ENCODE measurements at regions not wholly inside any gene's neighbourhood (a gene's known extent, or its start where the extent isn't known, plus 50 kb on each side); places are given as distances from the start of the nearest gene placed in this dataset.

DNA sequence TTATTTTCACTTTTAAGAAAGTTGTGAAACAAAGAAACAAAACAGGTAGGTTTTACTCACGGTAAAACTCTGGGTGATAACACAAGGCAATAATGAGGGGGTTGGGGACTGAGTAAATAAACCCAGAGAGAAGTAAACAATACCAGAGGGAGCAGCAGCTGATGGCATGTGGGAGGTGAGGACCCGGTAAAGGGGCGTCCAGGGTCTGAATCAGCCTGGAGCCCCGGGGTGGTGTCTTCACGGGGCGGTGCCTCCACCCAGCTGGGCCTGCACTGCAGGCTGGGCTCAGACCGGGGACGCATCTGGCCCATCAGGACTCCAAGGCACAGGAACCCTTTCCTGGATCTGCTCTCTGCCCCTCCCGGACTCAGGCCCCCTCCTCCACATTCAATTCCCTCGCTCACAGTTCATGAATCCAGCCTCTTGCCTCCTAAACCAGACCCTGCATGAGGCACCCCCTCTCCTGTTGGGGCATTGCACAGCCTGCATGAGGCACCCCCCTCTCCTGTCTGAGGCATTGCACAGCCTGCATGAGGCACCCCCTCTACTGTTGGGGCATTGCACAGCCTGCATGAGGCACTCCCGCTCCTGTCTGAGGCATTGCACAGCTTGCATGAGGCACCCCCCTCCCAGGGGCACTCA is 73.9 kb upstream of the MFGE8 start:
- TF ChIP-seq NFIC (IDR thresholded peaks at IDR 0.05) (no peak), TEAD4 (IDR thresholded peaks at IDR 0.05) (no peak), TAF1 (IDR thresholded peaks at IDR 0.05; ENCODE audit: low read depth) (no peak)
- TF ChIP-seq, protein P1, sequence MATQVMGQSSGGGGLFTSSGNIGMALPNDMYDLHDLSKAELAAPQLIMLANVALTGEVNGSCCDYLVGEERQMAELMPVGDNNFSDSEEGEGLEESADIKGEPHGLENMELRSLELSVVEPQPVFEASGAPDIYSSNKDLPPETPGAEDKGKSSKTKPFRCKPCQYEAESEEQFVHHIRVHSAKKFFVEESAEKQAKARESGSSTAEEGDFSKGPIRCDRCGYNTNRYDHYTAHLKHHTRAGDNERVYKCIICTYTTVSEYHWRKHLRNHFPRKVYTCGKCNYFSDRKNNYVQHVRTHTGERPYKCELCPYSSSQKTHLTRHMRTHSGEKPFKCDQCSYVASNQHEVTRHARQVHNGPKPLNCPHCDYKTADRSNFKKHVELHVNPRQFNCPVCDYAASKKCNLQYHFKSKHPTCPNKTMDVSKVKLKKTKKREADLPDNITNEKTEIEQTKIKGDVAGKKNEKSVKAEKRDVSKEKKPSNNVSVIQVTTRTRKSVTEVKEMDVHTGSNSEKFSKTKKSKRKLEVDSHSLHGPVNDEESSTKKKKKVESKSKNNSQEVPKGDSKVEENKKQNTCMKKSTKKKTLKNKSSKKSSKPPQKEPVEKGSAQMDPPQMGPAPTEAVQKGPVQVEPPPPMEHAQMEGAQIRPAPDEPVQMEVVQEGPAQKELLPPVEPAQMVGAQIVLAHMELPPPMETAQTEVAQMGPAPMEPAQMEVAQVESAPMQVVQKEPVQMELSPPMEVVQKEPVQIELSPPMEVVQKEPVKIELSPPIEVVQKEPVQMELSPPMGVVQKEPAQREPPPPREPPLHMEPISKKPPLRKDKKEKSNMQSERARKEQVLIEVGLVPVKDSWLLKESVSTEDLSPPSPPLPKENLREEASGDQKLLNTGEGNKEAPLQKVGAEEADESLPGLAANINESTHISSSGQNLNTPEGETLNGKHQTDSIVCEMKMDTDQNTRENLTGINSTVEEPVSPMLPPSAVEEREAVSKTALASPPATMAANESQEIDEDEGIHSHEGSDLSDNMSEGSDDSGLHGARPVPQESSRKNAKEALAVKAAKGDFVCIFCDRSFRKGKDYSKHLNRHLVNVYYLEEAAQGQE (IDR thresholded peaks at IDR 0.05; ENCODE audit: low read depth): no peak

DNA sequence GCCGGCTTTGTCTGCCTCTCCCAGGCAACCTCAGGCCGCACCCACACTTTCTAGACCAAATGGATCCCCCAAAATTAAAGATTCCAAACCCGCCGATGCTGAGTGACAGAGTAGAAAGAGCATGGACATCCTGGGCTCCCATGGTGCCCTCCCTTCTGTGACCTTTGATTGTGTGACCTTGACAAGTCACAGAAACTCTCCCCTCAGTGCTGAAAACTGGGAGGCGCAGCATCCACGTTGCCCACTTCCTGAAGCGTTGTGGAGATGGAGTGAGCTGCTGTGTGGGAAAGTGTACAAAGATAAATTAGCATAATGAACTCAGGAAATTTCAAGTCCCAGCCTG is 74.4 kb upstream of the MFGE8 start:
- no peak for TF ChIP-seq FOXM1 (IDR thresholded peaks at IDR 0.05; ENCODE audit: borderline replicate concordance, low read depth)
- TF ChIP-seq CREB1 (IDR thresholded peaks at IDR 0.05; ENCODE audit: low read depth): no peak
- TF ChIP-seq, protein P2, sequence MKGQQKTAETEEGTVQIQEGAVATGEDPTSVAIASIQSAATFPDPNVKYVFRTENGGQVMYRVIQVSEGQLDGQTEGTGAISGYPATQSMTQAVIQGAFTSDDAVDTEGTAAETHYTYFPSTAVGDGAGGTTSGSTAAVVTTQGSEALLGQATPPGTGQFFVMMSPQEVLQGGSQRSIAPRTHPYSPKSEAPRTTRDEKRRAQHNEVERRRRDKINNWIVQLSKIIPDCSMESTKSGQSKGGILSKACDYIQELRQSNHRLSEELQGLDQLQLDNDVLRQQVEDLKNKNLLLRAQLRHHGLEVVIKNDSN (IDR thresholded peaks at IDR 0.05): no peak
- no peak for TF ChIP-seq RAD21 (IDR thresholded peaks at IDR 0.05; ENCODE audit: low read depth)
- no peak for TF ChIP-seq YY1 (IDR thresholded peaks at IDR 0.05; ENCODE audit: low read depth)
- no peak for TF ChIP-seq NFIC (IDR thresholded peaks at IDR 0.05)
- TF ChIP-seq, protein P1 (IDR thresholded peaks at IDR 0.05; ENCODE audit: low read depth): no peak

DNA sequence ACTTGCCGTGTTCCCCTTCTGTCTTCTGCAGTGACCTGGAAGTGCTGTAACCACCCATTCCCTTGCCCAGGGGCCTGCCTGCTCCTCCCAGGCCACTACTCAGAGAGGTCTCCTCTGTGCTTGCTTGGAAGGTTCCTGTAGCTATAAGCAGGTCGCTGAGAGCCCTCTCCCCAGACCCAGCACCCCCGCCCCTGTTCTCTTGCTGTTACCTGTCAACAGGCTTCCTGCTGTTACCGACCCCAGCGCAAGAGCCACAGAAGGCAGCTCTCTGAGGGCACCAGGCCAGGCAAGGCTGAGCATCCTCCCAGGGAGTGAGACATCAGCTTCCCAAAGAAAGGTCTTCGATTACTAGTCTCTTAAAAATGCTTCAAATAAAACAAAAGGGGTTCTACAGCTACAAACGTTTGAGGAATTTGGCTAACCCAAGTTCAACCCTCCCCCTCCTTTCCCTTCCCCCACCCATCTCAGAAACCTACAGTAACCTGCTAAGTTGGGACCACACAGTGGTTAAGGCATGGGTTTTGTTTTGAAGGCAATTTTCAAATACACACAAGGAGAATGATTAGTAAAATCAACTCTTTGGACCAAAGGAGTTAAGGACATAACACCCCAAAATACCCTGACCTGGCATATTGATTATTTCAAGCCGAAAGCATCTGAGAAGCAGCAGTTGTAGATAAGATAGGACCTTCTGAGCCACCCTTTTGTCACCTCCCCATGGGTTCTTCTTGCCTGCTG is 74.9 kb upstream of the MFGE8 start:
- TF ChIP-seq, protein P1 (IDR thresholded peaks at IDR 0.05; ENCODE audit: low read depth): no peak
- TF ChIP-seq CEBPB (IDR thresholded peaks at IDR 0.05) (no peak), RAD21 (IDR thresholded peaks at IDR 0.05; ENCODE audit: low read depth) (no peak), TAF1 (IDR thresholded peaks at IDR 0.05; ENCODE audit: low read depth) (no peak), EGR1 (IDR thresholded peaks at IDR 0.05) (no peak), TCF12 (IDR thresholded peaks at IDR 0.05; ENCODE audit: low read depth) (no peak), ZBTB7A (IDR thresholded peaks at IDR 0.05; ENCODE audit: low read depth) (no peak)

DNA sequence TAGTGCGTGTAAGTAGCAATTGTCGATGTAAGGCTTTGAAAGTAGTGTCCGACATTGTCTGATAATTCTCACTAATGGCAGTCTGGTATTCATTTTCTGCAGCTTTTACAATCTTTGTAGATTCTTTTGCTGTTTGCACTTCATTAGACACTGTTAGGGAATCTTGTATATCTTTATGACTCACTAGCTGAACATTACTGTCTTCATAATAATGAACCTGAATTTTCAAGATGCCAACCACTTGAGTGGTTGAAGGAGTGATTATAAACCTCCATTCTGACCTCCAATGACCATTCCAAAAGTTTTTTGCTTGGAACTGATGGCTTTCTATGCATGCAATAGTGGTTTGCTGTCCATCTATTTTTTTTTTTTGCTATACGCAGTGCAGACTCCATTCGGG is 76.4 kb upstream of the MFGE8 start:
- TF ChIP-seq, protein P3, sequence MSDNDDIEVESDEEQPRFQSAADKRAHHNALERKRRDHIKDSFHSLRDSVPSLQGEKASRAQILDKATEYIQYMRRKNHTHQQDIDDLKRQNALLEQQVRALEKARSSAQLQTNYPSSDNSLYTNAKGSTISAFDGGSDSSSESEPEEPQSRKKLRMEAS (IDR thresholded peaks at IDR 0.05): no peak
- TF ChIP-seq ZBTB7A (IDR thresholded peaks at IDR 0.05; ENCODE audit: low read depth): no peak
- no peak for TF ChIP-seq TAF1 (IDR thresholded peaks at IDR 0.05; ENCODE audit: low read depth)
- TF ChIP-seq CREB1 (IDR thresholded peaks at IDR 0.05; ENCODE audit: low read depth): no peak
- no peak for TF ChIP-seq TEAD4 (IDR thresholded peaks at IDR 0.05)
- no peak for TF ChIP-seq YY1 (IDR thresholded peaks at IDR 0.05; ENCODE audit: low read depth)
- TF ChIP-seq CEBPB (IDR thresholded peaks at IDR 0.05): no peak
- no peak for TF ChIP-seq FOXM1 (IDR thresholded peaks at IDR 0.05; ENCODE audit: borderline replicate concordance, low read depth)
- no peak for TF ChIP-seq EGR1 (IDR thresholded peaks at IDR 0.05)

DNA sequence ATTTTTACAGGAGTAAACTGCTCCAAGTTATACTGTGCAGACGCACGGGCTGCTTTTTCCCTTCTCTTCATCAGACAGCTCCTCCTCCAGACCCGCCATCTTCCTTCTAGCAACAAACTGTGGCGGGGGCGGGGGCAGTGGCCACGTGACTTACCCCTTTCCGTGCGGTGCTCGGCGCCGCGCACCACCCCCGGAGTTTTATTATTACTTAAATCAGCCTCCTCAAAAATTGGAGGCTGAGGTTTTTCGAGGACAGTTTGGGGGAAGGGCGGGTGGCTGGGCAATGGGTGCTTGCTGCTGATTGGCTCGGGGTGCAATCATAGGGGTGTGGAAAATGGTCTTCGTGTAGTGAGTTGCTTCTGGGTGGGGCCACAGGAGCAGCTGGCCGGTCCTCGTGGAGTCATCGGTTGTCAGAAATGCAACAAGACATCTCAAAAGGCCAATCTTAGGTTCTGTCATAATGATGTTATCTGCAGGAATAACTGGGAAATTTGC is 77.1 kb upstream of the MFGE8 start:
- TF ChIP-seq, protein P3 (IDR thresholded peaks at IDR 0.05): no peak
- TF ChIP-seq EGR1 (IDR thresholded peaks at IDR 0.05): no peak
- TF ChIP-seq NFIC (IDR thresholded peaks at IDR 0.05): no peak
- no peak for TF ChIP-seq ZBTB7A (IDR thresholded peaks at IDR 0.05; ENCODE audit: low read depth)
- TF ChIP-seq RAD21 (IDR thresholded peaks at IDR 0.05; ENCODE audit: low read depth): no peak
- no peak for TF ChIP-seq CEBPB (IDR thresholded peaks at IDR 0.05)
- TF ChIP-seq EP300 (IDR thresholded peaks at IDR 0.05; ENCODE audit: borderline replicate concordance): no peak
- TF ChIP-seq YY1 (IDR thresholded peaks at IDR 0.05; ENCODE audit: low read depth): no peak
- no peak for TF ChIP-seq CREB1 (IDR thresholded peaks at IDR 0.05; ENCODE audit: low read depth)
- no peak for TF ChIP-seq TCF12 (IDR thresholded peaks at IDR 0.05; ENCODE audit: low read depth)
- TF ChIP-seq, protein P2 (IDR thresholded peaks at IDR 0.05): no peak
- no peak for TF ChIP-seq TEAD4 (IDR thresholded peaks at IDR 0.05)
- no peak for TF ChIP-seq FOXM1 (IDR thresholded peaks at IDR 0.05; ENCODE audit: borderline replicate concordance, low read depth)
- TF ChIP-seq, protein P1 (IDR thresholded peaks at IDR 0.05; ENCODE audit: low read depth): no peak
- TF ChIP-seq TAF1 (IDR thresholded peaks at IDR 0.05; ENCODE audit: low read depth): no peak

Data from Ishikawa (cell line).